ENCODE measurements at regions not wholly inside any gene's neighbourhood (a gene's known extent, or its start where the extent isn't known, plus 50 kb on each side); places are given as distances from the start of the nearest gene placed in this dataset.

DNA sequence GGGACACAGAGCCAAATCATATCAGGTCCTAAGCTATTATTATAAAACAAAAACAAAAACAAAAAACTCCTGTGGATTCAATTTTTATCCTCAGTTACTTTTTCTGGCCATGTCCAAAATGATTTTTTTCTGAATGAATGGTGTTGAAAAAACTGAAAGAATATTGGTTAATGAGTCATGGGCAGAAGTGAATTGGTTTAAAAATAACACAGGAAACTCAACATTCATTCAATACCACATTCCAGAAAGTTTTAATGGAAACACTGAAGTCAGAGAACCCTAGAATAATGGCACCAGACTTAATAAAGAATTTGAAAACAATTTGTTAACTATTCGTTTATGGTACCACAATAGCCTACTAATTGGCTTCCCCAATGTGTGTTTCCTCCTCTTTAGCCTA is 102.4 kb upstream of the CDH9 start:
- ATAC-seq (ENCODE audit: insufficient read depth, low read depth) (no peak), DNase-seq (no peak)
- Histone ChIP-seq H3K79me2 (ENCODE audit: insufficient read depth, low read length) (no peaks in the 10 kb centered on the region), H3K4me3 (ENCODE audit: low read depth in 1 of 2, low read length in 2 of 2) (no peak overlapping the region), H3K27ac (ENCODE audit: low read length) (no peak overlapping the region), H2AFZ (ENCODE audit: low read depth, low read length) (no peak overlapping the region), H3K9ac (ENCODE audit: low read depth, low read length) (no peak overlapping the region), H3K27me3 (ENCODE audit: insufficient read depth, low read length, poor library complexity) (no peaks in the 10 kb centered on the region), H3K9me3 (ENCODE audit: insufficient read depth, low read length, severe bottlenecking) (no peaks in the 10 kb centered on the region), H3K4me1 (ENCODE audit: insufficient read depth, low read length) (no peaks in the 10 kb centered on the region), H4K20me1 (ENCODE audit: insufficient read depth, low read length) (no peaks in the 10 kb centered on the region), H3K36me3 (ENCODE audit: insufficient read depth, low read length) (no peaks in the 10 kb centered on the region), H3K4me2 (ENCODE audit: insufficient read depth, low read length) (no peak overlapping the region)
- TF ChIP-seq, protein P1, sequence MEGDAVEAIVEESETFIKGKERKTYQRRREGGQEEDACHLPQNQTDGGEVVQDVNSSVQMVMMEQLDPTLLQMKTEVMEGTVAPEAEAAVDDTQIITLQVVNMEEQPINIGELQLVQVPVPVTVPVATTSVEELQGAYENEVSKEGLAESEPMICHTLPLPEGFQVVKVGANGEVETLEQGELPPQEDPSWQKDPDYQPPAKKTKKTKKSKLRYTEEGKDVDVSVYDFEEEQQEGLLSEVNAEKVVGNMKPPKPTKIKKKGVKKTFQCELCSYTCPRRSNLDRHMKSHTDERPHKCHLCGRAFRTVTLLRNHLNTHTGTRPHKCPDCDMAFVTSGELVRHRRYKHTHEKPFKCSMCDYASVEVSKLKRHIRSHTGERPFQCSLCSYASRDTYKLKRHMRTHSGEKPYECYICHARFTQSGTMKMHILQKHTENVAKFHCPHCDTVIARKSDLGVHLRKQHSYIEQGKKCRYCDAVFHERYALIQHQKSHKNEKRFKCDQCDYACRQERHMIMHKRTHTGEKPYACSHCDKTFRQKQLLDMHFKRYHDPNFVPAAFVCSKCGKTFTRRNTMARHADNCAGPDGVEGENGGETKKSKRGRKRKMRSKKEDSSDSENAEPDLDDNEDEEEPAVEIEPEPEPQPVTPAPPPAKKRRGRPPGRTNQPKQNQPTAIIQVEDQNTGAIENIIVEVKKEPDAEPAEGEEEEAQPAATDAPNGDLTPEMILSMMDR (IDR thresholded peaks at IDR 0.05; ENCODE audit: borderline replicate concordance, extremely low read depth, low read length, poor library complexity, severe bottlenecking) = no peak
- TF ChIP-seq EZH2 (IDR thresholded peaks at IDR 0.05; ENCODE audit: borderline replicate concordance, low read depth, low read length, severe bottlenecking) = no peak

DNA sequence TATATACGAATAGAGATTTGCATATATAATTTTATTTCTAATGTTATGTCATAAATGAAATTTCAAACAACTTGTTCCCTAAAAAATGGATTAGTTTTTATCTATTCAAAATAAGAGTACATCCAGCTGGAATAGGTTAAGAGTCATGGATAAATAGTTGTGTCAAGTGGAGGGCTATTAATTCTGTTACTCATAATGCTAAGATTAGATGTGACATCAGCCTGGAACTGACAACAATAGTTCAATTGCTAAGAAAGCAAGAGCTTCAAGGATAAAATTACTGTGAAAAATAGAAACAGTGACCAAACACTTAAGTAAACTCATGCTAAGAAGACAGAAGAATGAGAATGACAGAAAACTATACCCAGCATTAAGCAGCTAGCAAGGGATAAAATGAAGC is 92.2 kb upstream of the CDH9 start:
- DNase-seq (no peak), ATAC-seq (ENCODE audit: insufficient read depth, low read depth) (no peak)
- Histone ChIP-seq H3K36me3 (ENCODE audit: insufficient read depth, low read length) (no peaks in the 10 kb centered on the region), H3K4me3 (ENCODE audit: low read depth in 1 of 2, low read length in 2 of 2) (no peak overlapping the region), H3K27ac (ENCODE audit: low read length) (no peak overlapping the region), H3K4me2 (ENCODE audit: insufficient read depth, low read length) (no peak overlapping the region), H2AFZ (ENCODE audit: low read depth, low read length) (no peak overlapping the region), H3K9me3 (ENCODE audit: insufficient read depth, low read length, severe bottlenecking) (no peaks in the 10 kb centered on the region), H3K9ac (ENCODE audit: low read depth, low read length) (no peak overlapping the region), H3K4me1 (ENCODE audit: insufficient read depth, low read length) (no peaks in the 10 kb centered on the region), H3K79me2 (ENCODE audit: insufficient read depth, low read length) (no peaks in the 10 kb centered on the region), H3K27me3 (ENCODE audit: insufficient read depth, low read length, poor library complexity) (no peaks in the 10 kb centered on the region), H4K20me1 (ENCODE audit: insufficient read depth, low read length) (no peaks in the 10 kb centered on the region)
- TF ChIP-seq EZH2 (IDR thresholded peaks at IDR 0.05; ENCODE audit: borderline replicate concordance, low read depth, low read length, severe bottlenecking) = no peak
- TF ChIP-seq, protein P1 (IDR thresholded peaks at IDR 0.05; ENCODE audit: borderline replicate concordance, extremely low read depth, low read length, poor library complexity, severe bottlenecking) = no peak

GRCh38 chr5:27129926-27130325 is 91.5 kb upstream of the CDH9 start:
- DNase-seq (no peak), ATAC-seq (ENCODE audit: insufficient read depth, low read depth) (no peak)
- H3K4me3 ChIP-seq (ENCODE audit: low read depth in 1 of 2, low read length in 2 of 2) = no peak overlapping the region
- TF ChIP-seq EZH2 (IDR thresholded peaks at IDR 0.05; ENCODE audit: borderline replicate concordance, low read depth, low read length, severe bottlenecking) = no peak
- TF ChIP-seq, protein P1 (IDR thresholded peaks at IDR 0.05; ENCODE audit: borderline replicate concordance, extremely low read depth, low read length, poor library complexity, severe bottlenecking) = no peak
- no peaks in the 10 kb centered on the region for H3K27me3 ChIP-seq (ENCODE audit: insufficient read depth, low read length, poor library complexity)
- no peaks in the 10 kb centered on the region for H3K79me2 ChIP-seq (ENCODE audit: insufficient read depth, low read length)
- H3K36me3 ChIP-seq (ENCODE audit: insufficient read depth, low read length) = no peaks in the 10 kb centered on the region
- H3K9me3 ChIP-seq (ENCODE audit: insufficient read depth, low read length, severe bottlenecking) = no peaks in the 10 kb centered on the region
- no peak overlapping the region for H3K4me2 ChIP-seq (ENCODE audit: insufficient read depth, low read length)
- no peaks in the 10 kb centered on the region for H3K4me1 ChIP-seq (ENCODE audit: insufficient read depth, low read length)
- H2AFZ ChIP-seq (ENCODE audit: low read depth, low read length) = no peak overlapping the region
- no peaks in the 10 kb centered on the region for H4K20me1 ChIP-seq (ENCODE audit: insufficient read depth, low read length)
- no peak overlapping the region for H3K27ac ChIP-seq (ENCODE audit: low read length)
- H3K9ac ChIP-seq (ENCODE audit: low read depth, low read length) = no peak overlapping the region

GRCh38 chr5:27125856-27126255 is 87.5 kb upstream of the CDH9 start:
- no peaks in the 10 kb centered on the region for H4K20me1 ChIP-seq (ENCODE audit: insufficient read depth, low read length)
- H2AFZ ChIP-seq (ENCODE audit: low read depth, low read length) = no peak overlapping the region
- no peak for TF ChIP-seq EZH2 (IDR thresholded peaks at IDR 0.05; ENCODE audit: borderline replicate concordance, low read depth, low read length, severe bottlenecking)
- TF ChIP-seq, protein P1 (IDR thresholded peaks at IDR 0.05; ENCODE audit: borderline replicate concordance, extremely low read depth, low read length, poor library complexity, severe bottlenecking) = no peak
- ATAC-seq (ENCODE audit: insufficient read depth, low read depth) = no peak
- H3K36me3 ChIP-seq (ENCODE audit: insufficient read depth, low read length) = no peaks in the 10 kb centered on the region
- no peak for DNase-seq
- no peaks in the 10 kb centered on the region for H3K9me3 ChIP-seq (ENCODE audit: insufficient read depth, low read length, severe bottlenecking)
- no peaks in the 10 kb centered on the region for H3K27me3 ChIP-seq (ENCODE audit: insufficient read depth, low read length, poor library complexity)
- H3K27ac ChIP-seq (ENCODE audit: low read length) = no peak overlapping the region
- H3K4me2 ChIP-seq (ENCODE audit: insufficient read depth, low read length) = no peak overlapping the region
- H3K4me3 ChIP-seq (ENCODE audit: low read depth in 1 of 2, low read length in 2 of 2) = no peak overlapping the region
- H3K79me2 ChIP-seq (ENCODE audit: insufficient read depth, low read length) = no peaks in the 10 kb centered on the region
- no peak overlapping the region for H3K9ac ChIP-seq (ENCODE audit: low read depth, low read length)
- no peaks in the 10 kb centered on the region for H3K4me1 ChIP-seq (ENCODE audit: insufficient read depth, low read length)

All from DND-41 (cell line).